ENCODE measurements at regions not wholly inside any gene's neighbourhood (a gene's known extent, or its start where the extent isn't known, plus 50 kb on each side); places are given as distances from the start of the nearest gene placed in this dataset.

GRCh38 chr12:19577281-19577530, 137.9 kb downstream of the AEBP2 start:
- TF ChIP-seq TCF4 (CRISPR knock-in tag; IDR thresholded peaks at IDR 0.05; ENCODE audit: borderline replicate concordance) (no peak), ISL1 (CRISPR knock-in tag; IDR thresholded peaks at IDR 0.05) (no peak), TSHZ2 (CRISPR knock-in tag; IDR thresholded peaks at IDR 0.05) (no peak), ZNF565 (CRISPR knock-in tag; conservative IDR thresholded peaks at IDR 0.05; ENCODE audit: low read depth) (no peak), ARNTL (CRISPR knock-in tag; IDR thresholded peaks at IDR 0.05; ENCODE audit: borderline replicate concordance, low read depth) (no peak), TOX (CRISPR knock-in tag; IDR thresholded peaks at IDR 0.05; ENCODE audit: borderline replicate concordance) (no peak), POU6F1 (CRISPR knock-in tag; IDR thresholded peaks at IDR 0.05; ENCODE audit: borderline replicate concordance, low read depth) (no peak), PPARA (CRISPR knock-in tag; IDR thresholded peaks at IDR 0.05; ENCODE audit: borderline replicate concordance) (no peak), OSR1 (CRISPR knock-in tag; IDR thresholded peaks at IDR 0.05) (no peak), ESRRG (CRISPR knock-in tag; IDR thresholded peaks at IDR 0.05) (no peak), SNAI2 (CRISPR knock-in tag; IDR thresholded peaks at IDR 0.05) (no peak), ZC3H10 (CRISPR knock-in tag; IDR thresholded peaks at IDR 0.05) (no peak)
- ATAC-seq, result no peak

GRCh38 chr12:19584732-19585131, 145.4 kb downstream of the AEBP2 start:
- no peak for TF ChIP-seq ZNF70 (CRISPR knock-in tag; IDR thresholded peaks at IDR 0.05)
- TF ChIP-seq ZFP3 (CRISPR knock-in tag; IDR thresholded peaks at IDR 0.05), result no peak
- TF ChIP-seq SNAI2 (CRISPR knock-in tag; IDR thresholded peaks at IDR 0.05), result no peak
- TF ChIP-seq PPARA (CRISPR knock-in tag; IDR thresholded peaks at IDR 0.05; ENCODE audit: borderline replicate concordance), result no peak
- TF ChIP-seq PATZ1 (CRISPR knock-in tag; IDR thresholded peaks at IDR 0.05; ENCODE audit: borderline replicate concordance), result no peak
- TF ChIP-seq BACH2 (CRISPR knock-in tag; IDR thresholded peaks at IDR 0.05; ENCODE audit: borderline replicate concordance), result no peak
- no peak for TF ChIP-seq CSDC2 (CRISPR knock-in tag; IDR thresholded peaks at IDR 0.05)
- no peak for TF ChIP-seq OSR1 (CRISPR knock-in tag; IDR thresholded peaks at IDR 0.05)
- TF ChIP-seq CREB5 (CRISPR knock-in tag; IDR thresholded peaks at IDR 0.05; ENCODE audit: low read depth), result no peak
- no peak for TF ChIP-seq ZNF8 (CRISPR knock-in tag; IDR thresholded peaks at IDR 0.05)
- no peak for TF ChIP-seq TCF4 (CRISPR knock-in tag; IDR thresholded peaks at IDR 0.05; ENCODE audit: borderline replicate concordance)
- ATAC-seq, result no peak

- ATAC-seq, result no peak
Observed at GRCh38 chr12:19588951-19589350, 149.7 kb downstream of the AEBP2 start.

More at GRCh38 chr12:19588951-19589350, 149.7 kb downstream of the AEBP2 start:
- TF ChIP-seq POU6F1 (CRISPR knock-in tag; IDR thresholded peaks at IDR 0.05; ENCODE audit: borderline replicate concordance, low read depth) (no peak), PPARA (CRISPR knock-in tag; IDR thresholded peaks at IDR 0.05; ENCODE audit: borderline replicate concordance) (no peak), ZC3H10 (CRISPR knock-in tag; IDR thresholded peaks at IDR 0.05) (no peak), SNAI2 (CRISPR knock-in tag; IDR thresholded peaks at IDR 0.05) (no peak), ZFP3 (CRISPR knock-in tag; IDR thresholded peaks at IDR 0.05) (no peak), ZNF565 (CRISPR knock-in tag; conservative IDR thresholded peaks at IDR 0.05; ENCODE audit: low read depth) (no peak), CREB5 (CRISPR knock-in tag; IDR thresholded peaks at IDR 0.05; ENCODE audit: low read depth) (no peak), OSR1 (CRISPR knock-in tag; IDR thresholded peaks at IDR 0.05) (no peak)

All from SK-N-SH treated with all-trans-retinoic acid at 6 μM for 48 hours (cell line).